Sigmoid colon (tissue), 6 donors: ENCODE measurements at regions not wholly inside any gene's neighbourhood (a gene's known extent, or its start where the extent isn't known, plus 50 kb on each side); places are given as distances from the start of the nearest gene placed in this dataset.
A peak's percentile ranks its signal among the peaks of the same experiment; 100 is the strongest.

Experiments
- DNase-seq: peaks from one replicate; pipeline ENCODE4 v3.0.0-alpha.2; 2019
- H3K27ac ChIP-seq, 4 donors: fragments of 200-600 bp; sonication (generic); one replicate each; pipeline ENCODE4 v1.5.1; 2016 to 2019; ENCODE audit warnings: mild to moderate bottlenecking in 1 of 4
- H3K27me3 ChIP-seq, 3 donors: fragments of 200-600 bp; sonication (generic); one replicate each; pipeline ENCODE4 v1.5.1; 2019; ENCODE audit warnings: mild to moderate bottlenecking in 1 of 3
- H3K36me3 ChIP-seq, 4 donors: fragments of 200-600 bp; sonication (generic); one replicate each; pipeline ENCODE4 v1.5.1; 2016 to 2019
- H3K4me1 ChIP-seq, 4 donors: fragments of 200-600 bp; sonication (generic); one replicate each; pipeline ENCODE4 v1.5.1; 2017 to 2019
- H3K4me3 ChIP-seq, 4 donors: fragments of 200-600 bp; sonication (generic); one replicate each; pipeline ENCODE4 v1.5.1; 2017 to 2019; ENCODE audit warnings: mild to moderate bottlenecking in 2 of 4, moderate library complexity in 1 of 4
- H3K9me3 ChIP-seq, 4 donors: fragments of 200-600 bp in 3 of 4; sonication (generic) in 3 of 4; one replicate each; pipeline versions ENCODE4 v1.5.1 to v1.6.1; 2013 to 2019
- EP300 ChIP-seq, 4 donors: sonication (generic); formaldehyde crosslinking; IDR thresholded peaks; one replicate each; pipeline ENCODE4 v1.6.1; 2017; ENCODE audit warnings: antibody characterized with exemption in 4 of 4
- POLR2A ChIP-seq, 2 donors: fragments of 450-650 bp; IDR thresholded peaks; one replicate each; pipeline ENCODE4 v1.6.1; 2016; ENCODE audit warnings: antibody characterized with exemption in 2 of 2, mild to moderate bottlenecking in 2 of 2, moderate library complexity in 2 of 2
- POLR2AphosphoS5 ChIP-seq, 4 donors: sonication (generic); formaldehyde crosslinking; IDR thresholded peaks; one replicate each; pipeline ENCODE4 v1.6.1; 2017; ENCODE audit warnings: antibody characterized with exemption in 4 of 4
- WGBS, 2 donors: extraction: QIAGEN DNeasy Blood & Tissue Kit; methylation state at CpG; one replicate each; pipeline ENCODE4 v1.1.7; 2013; 5-methylcytosine and 5-hydroxymethylcytosine counted together
- intact Hi-C: fragments of 100-400 bp; cut with DNase I; formaldehyde crosslinking; loops from one replicate; pipeline ENCODE4 v1.15.1; 2023
- TF ChIP-seq, protein P1 (sequence below), 4 experiments: fragments of 450-650 bp in 3 of 4; fragments of 200-600 bp in 1 of 4; IDR thresholded peaks; one replicate each; pipeline ENCODE4 v1.5.1; 2016 to 2019; ENCODE audit warnings: antibody characterized with exemption in 4 of 4, mild to moderate bottlenecking in 3 of 4, moderate library complexity in 2 of 4
- donor health status: healthy with polysubstance abuse.
- donor health status: healthy.

GRCh38 chr3:154018100-154018696 is 103.0 kb upstream of the ARHGEF26 start:
- H3K4me3 ChIP-seq = no peak overlapping the region
- intact Hi-C loops = no loop called here
- 60 to 72% methylated on average over 3 of the region's 3 CpGs for WGBS, 2 donors
- H3K27me3 ChIP-seq = no peaks in the 10 kb centered on the region
- H3K36me3 ChIP-seq = no peaks in the 10 kb centered on the region
- no peaks in the 10 kb centered on the region for H3K9me3 ChIP-seq
- no peak overlapping the region for H3K27ac ChIP-seq
- DNase-seq = no peak
- H3K4me1 ChIP-seq = peaks cover 0 to 14% (median 6%) of the 10 kb centered on the region in 4 donors
- TF ChIP-seq EP300 (IDR thresholded peaks at IDR 0.05) (no peak), POLR2AphosphoS5 (IDR thresholded peaks at IDR 0.05) (no peak), POLR2A (IDR thresholded peaks at IDR 0.05) (no peak)
- TF ChIP-seq, protein P1, sequence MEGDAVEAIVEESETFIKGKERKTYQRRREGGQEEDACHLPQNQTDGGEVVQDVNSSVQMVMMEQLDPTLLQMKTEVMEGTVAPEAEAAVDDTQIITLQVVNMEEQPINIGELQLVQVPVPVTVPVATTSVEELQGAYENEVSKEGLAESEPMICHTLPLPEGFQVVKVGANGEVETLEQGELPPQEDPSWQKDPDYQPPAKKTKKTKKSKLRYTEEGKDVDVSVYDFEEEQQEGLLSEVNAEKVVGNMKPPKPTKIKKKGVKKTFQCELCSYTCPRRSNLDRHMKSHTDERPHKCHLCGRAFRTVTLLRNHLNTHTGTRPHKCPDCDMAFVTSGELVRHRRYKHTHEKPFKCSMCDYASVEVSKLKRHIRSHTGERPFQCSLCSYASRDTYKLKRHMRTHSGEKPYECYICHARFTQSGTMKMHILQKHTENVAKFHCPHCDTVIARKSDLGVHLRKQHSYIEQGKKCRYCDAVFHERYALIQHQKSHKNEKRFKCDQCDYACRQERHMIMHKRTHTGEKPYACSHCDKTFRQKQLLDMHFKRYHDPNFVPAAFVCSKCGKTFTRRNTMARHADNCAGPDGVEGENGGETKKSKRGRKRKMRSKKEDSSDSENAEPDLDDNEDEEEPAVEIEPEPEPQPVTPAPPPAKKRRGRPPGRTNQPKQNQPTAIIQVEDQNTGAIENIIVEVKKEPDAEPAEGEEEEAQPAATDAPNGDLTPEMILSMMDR (IDR thresholded peaks at IDR 0.05) = no peak

- WGBS, 2 donors = 13 to 35% methylated on average over 1 of the region's 1 CpG
- intact Hi-C loops = no loop called here
Measured at GRCh38 chr3:154022606-154023005, 98.6 kb upstream of the ARHGEF26 start.

GRCh38 chr3:154023148-154023547 is 98.0 kb upstream of the ARHGEF26 start:
- no peaks in the 10 kb centered on the region for H3K36me3 ChIP-seq
- TF ChIP-seq POLR2AphosphoS5 (IDR thresholded peaks at IDR 0.05) = peak in 2 of 4 donors; percentile 6 to 7
- no peak for TF ChIP-seq POLR2A (IDR thresholded peaks at IDR 0.05)
- H3K4me1 ChIP-seq = peaks cover 0 to 27% (median 8%) of the 10 kb centered on the region in 4 donors
- H3K27ac ChIP-seq = peak overlapping the region in 2 of 4 donors; percentile 6 to 46
- no peaks in the 10 kb centered on the region for H3K9me3 ChIP-seq
- no peaks in the 10 kb centered on the region for H3K27me3 ChIP-seq
- no peak overlapping the region for H3K4me3 ChIP-seq
- no peak for DNase-seq
- intact Hi-C loops = no loop called here

More at GRCh38 chr3:154022606-154023005, 98.6 kb upstream of the ARHGEF26 start:
- TF ChIP-seq POLR2AphosphoS5 (IDR thresholded peaks at IDR 0.05) (no peak), POLR2A (IDR thresholded peaks at IDR 0.05) (no peak), EP300 (IDR thresholded peaks at IDR 0.05) (no peak)
- TF ChIP-seq, protein P1 (IDR thresholded peaks at IDR 0.05) = no peak
- H3K9me3 ChIP-seq = no peaks in the 10 kb centered on the region
- H3K36me3 ChIP-seq = no peaks in the 10 kb centered on the region
- H3K4me1 ChIP-seq = peaks cover 0 to 23% (median 8%) of the 10 kb centered on the region in 4 donors
- H3K27ac ChIP-seq = peak overlapping the region in 2 of 4 donors; percentile 6 to 46
- H3K4me3 ChIP-seq = no peak overlapping the region
- H3K27me3 ChIP-seq = no peaks in the 10 kb centered on the region
- DNase-seq = no peak

DNA sequence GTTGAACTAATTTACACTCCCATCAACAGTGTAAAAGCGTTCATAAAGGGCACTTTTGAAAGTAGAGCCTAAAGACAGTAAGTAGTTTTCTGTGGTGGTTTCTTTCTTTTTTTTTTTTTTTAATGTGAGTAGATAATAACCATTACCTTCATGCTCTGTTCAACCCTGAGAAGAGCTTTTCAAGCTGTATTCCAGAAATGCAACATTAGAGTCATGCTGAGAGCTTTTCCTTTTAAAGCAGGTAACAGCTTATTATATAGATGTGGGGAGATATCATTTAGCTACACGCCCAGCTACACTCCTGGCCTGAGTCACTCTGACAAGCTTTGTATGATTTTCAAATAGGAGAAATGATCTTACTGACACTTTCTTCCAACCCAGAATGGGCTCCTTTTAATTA is 96.2 kb upstream of the ARHGEF26 start:
- WGBS, 2 donors = 53 to 86% methylated on average over 2 of the region's 2 CpGs
- DNase-seq = no peak

DNA sequence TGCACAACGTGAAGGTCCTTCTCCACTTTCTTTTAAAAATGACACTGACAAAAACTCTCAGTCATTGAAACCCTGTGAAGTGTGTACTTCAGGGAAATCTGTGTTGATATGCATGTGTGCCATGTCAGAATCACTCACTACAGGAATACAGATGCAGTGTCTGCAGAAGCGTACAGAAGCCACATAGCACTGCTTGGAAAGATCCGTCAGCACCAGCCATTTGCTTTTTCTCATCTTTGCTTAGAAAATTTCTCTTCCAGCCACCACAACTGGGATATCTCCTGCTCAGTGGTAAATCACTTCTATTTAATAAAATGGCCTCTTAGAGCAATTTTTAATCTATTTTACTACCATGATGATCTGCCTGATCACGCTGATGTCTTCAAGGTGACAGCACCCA is 91.3 kb upstream of the ARHGEF26 start:
- Histone ChIP-seq H3K4me3 (no peak overlapping the region), H3K36me3 (no peaks in the 10 kb centered on the region)
- 72 to 85% methylated on average over 4 of the region's 4 CpGs for WGBS, 2 donors

More for the DNA sequence above, 96.2 kb upstream of the ARHGEF26 start:
- Histone ChIP-seq H3K9me3 (no peaks in the 10 kb centered on the region), H3K27ac (no peak overlapping the region), H3K4me3 (no peak overlapping the region), H3K27me3 (no peaks in the 10 kb centered on the region), H3K4me1 (peaks cover 0 to 37% (median 8%) of the 10 kb centered on the region in 4 donors), H3K36me3 (no peaks in the 10 kb centered on the region)
- no peak for TF ChIP-seq POLR2AphosphoS5 (IDR thresholded peaks at IDR 0.05)
- no peak for TF ChIP-seq EP300 (IDR thresholded peaks at IDR 0.05)
- no peak for TF ChIP-seq POLR2A (IDR thresholded peaks at IDR 0.05)
- TF ChIP-seq, protein P1 (IDR thresholded peaks at IDR 0.05) = no peak
- intact Hi-C loops = no loop called here

More for the DNA sequence above, 91.3 kb upstream of the ARHGEF26 start:
- intact Hi-C loops = no loop called here
- Histone ChIP-seq H3K9me3 (no peaks in the 10 kb centered on the region), H3K27ac (no peak overlapping the region), H3K4me1 (peaks cover 0 to 43% (median 8%) of the 10 kb centered on the region in 4 donors), H3K27me3 (no peaks in the 10 kb centered on the region)
- no peak for DNase-seq
- TF ChIP-seq EP300 (IDR thresholded peaks at IDR 0.05) (no peak), POLR2A (IDR thresholded peaks at IDR 0.05) (no peak), POLR2AphosphoS5 (IDR thresholded peaks at IDR 0.05) (no peak)
- TF ChIP-seq, protein P1 (IDR thresholded peaks at IDR 0.05) = no peak
